ENCODE measurements at regions not wholly inside any gene's neighbourhood (a gene's known extent, or its start where the extent isn't known, plus 50 kb on each side); places are given as distances from the start of the nearest gene placed in this dataset.

DNA sequence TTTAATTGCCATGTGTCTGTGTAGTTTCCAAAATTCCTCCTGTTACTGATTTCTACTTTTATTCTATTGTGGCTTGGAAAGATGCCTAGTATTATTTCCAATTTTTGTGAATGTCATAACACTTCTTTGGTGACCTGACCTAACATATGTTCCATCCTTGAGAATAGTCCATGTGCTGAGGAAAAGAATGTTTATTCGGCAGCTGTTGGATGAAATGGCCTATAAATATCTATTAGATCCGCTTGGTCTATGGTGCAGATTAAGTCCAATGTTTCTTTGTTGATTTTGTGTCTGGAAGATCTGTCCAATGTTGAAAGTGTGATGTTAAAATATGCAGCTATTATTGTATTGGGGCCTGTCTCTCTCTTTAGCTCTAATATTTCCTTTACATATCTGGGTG, 219.2 kb upstream of the HDX start:
- no peaks in the 10 kb centered on the region for H3K4me1 ChIP-seq (ENCODE audit: control insufficient read depth in 2 of 2, insufficient read depth in 2 of 2, low read length in 2 of 2)
- no peak overlapping the region for H3K27ac ChIP-seq (ENCODE audit: low read depth in 1 of 2, low read length in 1 of 2)
- 97% methylated on average over 2 of the region's 2 CpGs for WGBS
- no peak for DNase-seq (ENCODE audit: low read depth in 6 of 9, low spot score in 9 of 9)
- H3K36me3 ChIP-seq (ENCODE audit: control insufficient read depth in 2 of 2, insufficient read depth in 2 of 2, low read length in 1 of 2) = no peaks in the 10 kb centered on the region
- H3K9me3 ChIP-seq (ENCODE audit: control insufficient read depth in 2 of 2, insufficient read depth in 1 of 2, low read length in 1 of 2) = no peaks in the 10 kb centered on the region
- H3K27me3 ChIP-seq (ENCODE audit: control insufficient read depth in 2 of 2, insufficient read depth in 1 of 2, low read length in 1 of 2) = no peaks in the 10 kb centered on the region
- H3K4me3 ChIP-seq (ENCODE audit: low read length in 2 of 2) = no peak overlapping the region

DNA sequence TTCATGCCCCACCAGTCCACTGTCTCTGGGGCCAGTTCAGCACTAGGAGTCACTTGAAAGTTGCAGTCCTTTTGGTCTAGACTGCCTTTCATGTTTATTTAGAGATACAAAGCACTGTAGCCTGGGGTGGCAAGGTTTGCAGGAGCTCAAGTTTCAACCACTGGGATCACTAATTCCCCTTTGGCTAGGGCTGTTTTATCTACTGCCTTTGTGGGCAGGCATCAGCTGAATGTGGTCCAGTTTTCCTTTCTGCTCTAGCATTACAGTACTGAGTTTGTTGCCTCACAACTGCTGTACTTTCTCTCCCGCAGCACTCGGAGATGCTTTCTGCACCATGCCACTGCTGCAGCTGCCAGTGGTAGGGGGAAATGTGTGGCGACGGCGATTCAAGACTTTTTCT, 222.3 kb upstream of the HDX start:
- 94% methylated on average over 5 of the region's 5 CpGs for WGBS
- no peaks in the 10 kb centered on the region for H3K36me3 ChIP-seq (ENCODE audit: control insufficient read depth in 2 of 2, insufficient read depth in 2 of 2, low read length in 1 of 2)
- no peak overlapping the region for H3K4me3 ChIP-seq (ENCODE audit: low read length in 2 of 2)
- DNase-seq (ENCODE audit: low read depth in 6 of 9, low spot score in 9 of 9) = no peak
- H3K27ac ChIP-seq (ENCODE audit: low read depth in 1 of 2, low read length in 1 of 2) = no peak overlapping the region
- no peaks in the 10 kb centered on the region for H3K27me3 ChIP-seq (ENCODE audit: control insufficient read depth in 2 of 2, insufficient read depth in 1 of 2, low read length in 1 of 2)
- no peaks in the 10 kb centered on the region for H3K4me1 ChIP-seq (ENCODE audit: control insufficient read depth in 2 of 2, insufficient read depth in 2 of 2, low read length in 2 of 2)
- H3K9me3 ChIP-seq (ENCODE audit: control insufficient read depth in 2 of 2, insufficient read depth in 1 of 2, low read length in 1 of 2) = no peaks in the 10 kb centered on the region

DNA sequence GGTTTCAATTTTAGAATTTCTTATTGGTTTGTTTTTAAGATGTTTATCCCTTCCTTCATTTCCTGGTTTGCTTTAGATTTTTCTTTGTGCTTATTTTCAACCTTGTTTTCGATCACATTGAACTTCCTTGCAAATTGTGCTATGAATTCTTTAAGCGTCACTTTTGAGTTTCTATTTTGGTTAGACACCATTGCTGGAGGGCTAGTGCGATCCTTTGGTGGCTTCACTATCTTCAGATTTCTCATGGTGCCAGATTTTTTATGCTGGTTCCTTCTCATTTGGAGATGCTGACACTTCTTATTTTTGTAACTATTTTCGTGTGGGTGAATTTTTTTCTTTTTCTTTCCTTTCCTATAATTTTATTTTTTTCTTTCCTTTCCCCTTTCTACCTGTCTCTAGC, 227.2 kb upstream of the HDX start:
- Histone ChIP-seq H3K4me3 (ENCODE audit: low read length in 2 of 2) (no peak overlapping the region), H3K9me3 (ENCODE audit: control insufficient read depth in 2 of 2, insufficient read depth in 1 of 2, low read length in 1 of 2) (no peaks in the 10 kb centered on the region)
- WGBS = 57% methylated on average over 4 of the region's 4 CpGs

DNA sequence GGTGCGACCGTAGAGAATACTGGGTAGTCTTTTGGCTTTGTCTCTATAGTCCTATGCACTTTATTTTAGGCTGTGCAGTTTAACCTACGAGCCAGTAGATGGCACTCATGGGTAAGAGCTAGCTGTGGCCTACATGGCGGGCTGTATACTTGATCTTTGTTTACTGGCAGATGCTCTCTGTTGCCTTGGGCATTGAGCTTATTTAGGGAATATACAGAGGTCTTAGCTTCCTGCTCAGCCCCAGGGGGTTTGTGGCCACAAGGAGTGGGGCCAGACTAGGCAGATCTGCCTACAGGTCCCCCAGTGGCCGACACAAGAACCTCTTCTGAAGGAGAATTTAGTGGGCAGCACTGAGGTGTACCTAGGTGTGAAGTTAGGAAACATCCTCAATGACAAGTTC, 227.6 kb upstream of the HDX start:
- no peaks in the 10 kb centered on the region for H3K27me3 ChIP-seq (ENCODE audit: control insufficient read depth in 2 of 2, insufficient read depth in 1 of 2, low read length in 1 of 2)
- H3K4me1 ChIP-seq (ENCODE audit: control insufficient read depth in 2 of 2, insufficient read depth in 2 of 2, low read length in 2 of 2) = no peaks in the 10 kb centered on the region
- DNase-seq (ENCODE audit: low read depth in 6 of 9, low spot score in 9 of 9) = peak in 6 of 9 donors; percentile 0 to 21 (median 2)
- H3K36me3 ChIP-seq (ENCODE audit: control insufficient read depth in 2 of 2, insufficient read depth in 2 of 2, low read length in 1 of 2) = no peaks in the 10 kb centered on the region
- no peak overlapping the region for H3K4me3 ChIP-seq (ENCODE audit: low read length in 2 of 2)
- H3K27ac ChIP-seq (ENCODE audit: low read depth in 1 of 2, low read length in 1 of 2) = no peak overlapping the region
- WGBS = 29% methylated on average over 5 of the region's 5 CpGs
- no peaks in the 10 kb centered on the region for H3K9me3 ChIP-seq (ENCODE audit: control insufficient read depth in 2 of 2, insufficient read depth in 1 of 2, low read length in 1 of 2)

More for the DNA sequence above, 227.2 kb upstream of the HDX start:
- H3K27ac ChIP-seq (ENCODE audit: low read depth in 1 of 2, low read length in 1 of 2) = no peak overlapping the region
- no peaks in the 10 kb centered on the region for H3K4me1 ChIP-seq (ENCODE audit: control insufficient read depth in 2 of 2, insufficient read depth in 2 of 2, low read length in 2 of 2)
- no peaks in the 10 kb centered on the region for H3K36me3 ChIP-seq (ENCODE audit: control insufficient read depth in 2 of 2, insufficient read depth in 2 of 2, low read length in 1 of 2)
- H3K27me3 ChIP-seq (ENCODE audit: control insufficient read depth in 2 of 2, insufficient read depth in 1 of 2, low read length in 1 of 2) = no peaks in the 10 kb centered on the region
- no peak for DNase-seq (ENCODE audit: low read depth in 6 of 9, low spot score in 9 of 9)

DNA sequence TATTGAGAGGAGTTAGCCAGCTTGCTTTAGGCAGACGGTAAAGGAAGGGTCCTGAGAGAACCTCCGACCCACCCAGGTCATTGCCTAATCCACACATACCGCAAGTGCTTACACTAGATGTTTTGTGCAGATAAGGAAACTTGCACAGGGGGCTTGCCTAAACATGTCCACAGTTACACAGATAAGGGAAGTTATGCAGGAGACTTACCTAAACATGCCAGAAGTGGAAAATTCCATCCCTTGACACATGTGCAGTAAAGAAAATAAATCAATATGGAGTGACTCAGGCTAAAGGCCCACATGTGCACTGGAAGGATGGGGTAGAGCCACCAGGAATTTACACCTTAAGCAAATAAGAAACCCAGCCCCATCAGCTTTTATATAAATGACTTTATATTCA, 232.8 kb upstream of the HDX start:
- H3K9me3 ChIP-seq (ENCODE audit: control insufficient read depth in 2 of 2, insufficient read depth in 1 of 2, low read length in 1 of 2) = no peaks in the 10 kb centered on the region
- H3K27ac ChIP-seq (ENCODE audit: low read depth in 1 of 2, low read length in 1 of 2) = no peak overlapping the region
- no peaks in the 10 kb centered on the region for H3K4me1 ChIP-seq (ENCODE audit: control insufficient read depth in 2 of 2, insufficient read depth in 2 of 2, low read length in 2 of 2)
- no peak overlapping the region for H3K4me3 ChIP-seq (ENCODE audit: low read length in 2 of 2)
- no peaks in the 10 kb centered on the region for H3K27me3 ChIP-seq (ENCODE audit: control insufficient read depth in 2 of 2, insufficient read depth in 1 of 2, low read length in 1 of 2)
- no peak for DNase-seq (ENCODE audit: low read depth in 6 of 9, low spot score in 9 of 9)
- WGBS = 33% methylated on average over 3 of the region's 3 CpGs
- no peaks in the 10 kb centered on the region for H3K36me3 ChIP-seq (ENCODE audit: control insufficient read depth in 2 of 2, insufficient read depth in 2 of 2, low read length in 1 of 2)

DNA sequence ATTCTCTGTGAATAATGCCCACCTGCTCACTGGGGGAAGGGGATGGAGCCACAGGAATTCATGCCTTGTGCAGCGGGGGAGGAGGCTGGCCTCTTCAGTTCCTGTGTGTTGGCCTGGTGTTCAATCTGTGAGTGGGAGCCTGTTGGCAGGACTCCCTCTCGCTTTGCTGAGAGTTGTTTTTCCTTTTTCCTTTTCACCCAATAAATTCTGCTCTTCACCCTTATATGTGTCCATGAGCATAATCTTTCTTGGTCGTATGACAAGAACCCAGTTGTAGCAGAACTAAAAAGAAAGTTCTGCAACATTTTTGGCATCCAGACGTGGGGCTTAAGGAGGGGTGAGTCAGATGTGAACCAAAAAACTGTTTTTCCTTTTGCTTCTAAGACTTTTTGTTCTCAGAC, 235.2 kb upstream of the HDX start:
- Histone ChIP-seq H3K27me3 (ENCODE audit: control insufficient read depth in 2 of 2, insufficient read depth in 1 of 2, low read length in 1 of 2) (no peaks in the 10 kb centered on the region), H3K36me3 (ENCODE audit: control insufficient read depth in 2 of 2, insufficient read depth in 2 of 2, low read length in 1 of 2) (no peaks in the 10 kb centered on the region), H3K4me1 (ENCODE audit: control insufficient read depth in 2 of 2, insufficient read depth in 2 of 2, low read length in 2 of 2) (no peaks in the 10 kb centered on the region), H3K9me3 (ENCODE audit: control insufficient read depth in 2 of 2, insufficient read depth in 1 of 2, low read length in 1 of 2) (no peaks in the 10 kb centered on the region), H3K27ac (ENCODE audit: low read depth in 1 of 2, low read length in 1 of 2) (no peak overlapping the region), H3K4me3 (ENCODE audit: low read length in 2 of 2) (no peak overlapping the region)
- WGBS = 88% methylated on average over 4 of the region's 4 CpGs
- DNase-seq (ENCODE audit: low read depth in 6 of 9, low spot score in 9 of 9) = no peak

DNA sequence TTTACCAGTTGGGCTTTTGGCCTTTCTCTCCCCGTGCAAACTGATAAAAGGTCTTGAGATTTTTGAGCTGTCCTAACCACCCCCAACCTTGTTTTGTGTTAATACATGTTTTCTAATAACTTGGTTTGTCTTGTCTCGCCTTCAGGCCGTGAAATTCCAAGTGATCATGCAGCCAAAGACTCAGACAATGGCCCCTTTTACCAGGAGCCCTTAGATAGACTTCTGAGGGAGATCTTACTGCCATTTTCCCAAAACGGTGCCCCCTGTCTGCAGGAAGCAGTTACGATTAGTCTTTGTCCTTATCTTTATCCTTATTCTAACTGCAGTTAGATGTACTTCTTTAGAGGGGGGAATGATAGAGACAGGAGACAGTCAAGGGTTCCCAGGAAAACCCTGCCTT, 245.3 kb upstream of the HDX start:
- Histone ChIP-seq H3K27me3 (ENCODE audit: control insufficient read depth in 2 of 2, insufficient read depth in 1 of 2, low read length in 1 of 2) (no peaks in the 10 kb centered on the region), H3K4me3 (ENCODE audit: low read length in 2 of 2) (no peak overlapping the region), H3K36me3 (ENCODE audit: control insufficient read depth in 2 of 2, insufficient read depth in 2 of 2, low read length in 1 of 2) (no peaks in the 10 kb centered on the region), H3K27ac (ENCODE audit: low read depth in 1 of 2, low read length in 1 of 2) (no peak overlapping the region), H3K9me3 (ENCODE audit: control insufficient read depth in 2 of 2, insufficient read depth in 1 of 2, low read length in 1 of 2) (no peaks in the 10 kb centered on the region), H3K4me1 (ENCODE audit: control insufficient read depth in 2 of 2, insufficient read depth in 2 of 2, low read length in 2 of 2) (no peaks in the 10 kb centered on the region)
- no peak for DNase-seq (ENCODE audit: low read depth in 6 of 9, low spot score in 9 of 9)
- 89% methylated on average over 5 of the region's 5 CpGs for WGBS

DNA sequence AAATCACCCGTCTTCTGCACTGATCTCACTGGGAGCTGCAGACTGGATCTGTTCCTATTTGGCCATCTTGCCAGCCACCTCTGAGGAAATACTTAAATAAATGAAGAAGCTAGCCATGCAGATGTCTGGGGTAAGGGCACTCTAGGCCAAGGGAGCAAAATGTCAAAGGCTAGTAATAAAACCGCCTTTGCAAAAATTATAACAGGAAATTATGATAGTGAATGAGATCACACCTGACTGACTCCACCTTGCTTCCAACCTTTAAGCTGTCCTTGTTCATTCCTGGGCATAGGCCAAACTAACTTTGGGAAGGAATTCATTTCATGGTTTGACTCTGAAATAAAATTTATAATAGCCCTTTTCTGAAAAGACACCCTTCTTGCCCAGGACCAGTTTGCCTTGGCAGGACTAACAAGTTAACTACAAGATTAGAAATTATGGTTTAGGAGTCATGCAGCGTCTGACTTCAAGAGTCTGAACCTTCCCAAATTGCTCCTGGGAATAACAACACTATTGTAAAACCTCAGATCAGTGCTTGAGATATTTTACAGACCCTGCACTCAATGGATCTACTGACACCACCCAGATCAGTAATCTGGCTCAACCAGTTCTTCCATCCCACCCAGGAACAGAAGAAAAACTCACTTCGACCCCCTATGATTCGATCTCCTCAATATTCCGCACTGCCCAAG, 246.9 kb upstream of the HDX start:
- Histone ChIP-seq H3K9me3 (ENCODE audit: control insufficient read depth in 2 of 2, insufficient read depth in 1 of 2, low read length in 1 of 2) (no peaks in the 10 kb centered on the region), H3K27ac (ENCODE audit: low read depth in 1 of 2, low read length in 1 of 2) (no peak overlapping the region), H3K36me3 (ENCODE audit: control insufficient read depth in 2 of 2, insufficient read depth in 2 of 2, low read length in 1 of 2) (no peaks in the 10 kb centered on the region), H3K27me3 (ENCODE audit: control insufficient read depth in 2 of 2, insufficient read depth in 1 of 2, low read length in 1 of 2) (no peaks in the 10 kb centered on the region), H3K4me1 (ENCODE audit: control insufficient read depth in 2 of 2, insufficient read depth in 2 of 2, low read length in 2 of 2) (no peaks in the 10 kb centered on the region), H3K4me3 (ENCODE audit: low read length in 2 of 2) (no peak overlapping the region)
- DNase-seq (ENCODE audit: low read depth in 6 of 9, low spot score in 9 of 9) = no peak
- WGBS = 90% methylated on average over 6 of the region's 6 CpGs

DNA sequence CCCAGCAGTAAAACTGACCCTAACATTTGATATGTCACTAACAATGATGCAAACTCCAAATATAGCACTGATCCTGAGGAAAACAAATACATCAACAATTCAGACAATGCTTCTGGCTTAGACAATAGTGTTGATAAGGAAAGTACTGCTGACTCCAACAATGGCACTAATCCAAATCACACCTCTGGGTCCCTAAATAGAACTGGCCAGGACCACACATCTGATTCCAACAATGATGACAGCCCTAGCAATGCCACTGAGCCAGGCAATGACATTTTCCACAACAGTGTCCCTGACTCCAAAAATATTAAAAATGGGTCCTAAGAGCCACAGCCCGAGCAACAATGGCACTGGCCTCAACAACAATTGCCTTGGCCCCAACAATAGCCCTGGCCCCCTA, 243.1 kb upstream of the APOOL start:
- 85% methylated on average over 1 of the region's 1 CpG for WGBS
- DNase-seq (ENCODE audit: low read depth in 6 of 9, low spot score in 9 of 9) = no peak
- Histone ChIP-seq H3K4me1 (ENCODE audit: control insufficient read depth in 2 of 2, insufficient read depth in 2 of 2, low read length in 2 of 2) (no peaks in the 10 kb centered on the region), H3K27ac (ENCODE audit: low read depth in 1 of 2, low read length in 1 of 2) (no peak overlapping the region), H3K27me3 (ENCODE audit: control insufficient read depth in 2 of 2, insufficient read depth in 1 of 2, low read length in 1 of 2) (no peaks in the 10 kb centered on the region), H3K4me3 (ENCODE audit: low read length in 2 of 2) (no peak overlapping the region), H3K36me3 (ENCODE audit: control insufficient read depth in 2 of 2, insufficient read depth in 2 of 2, low read length in 1 of 2) (no peaks in the 10 kb centered on the region), H3K9me3 (ENCODE audit: control insufficient read depth in 2 of 2, insufficient read depth in 1 of 2, low read length in 1 of 2) (no peaks in the 10 kb centered on the region)

DNA sequence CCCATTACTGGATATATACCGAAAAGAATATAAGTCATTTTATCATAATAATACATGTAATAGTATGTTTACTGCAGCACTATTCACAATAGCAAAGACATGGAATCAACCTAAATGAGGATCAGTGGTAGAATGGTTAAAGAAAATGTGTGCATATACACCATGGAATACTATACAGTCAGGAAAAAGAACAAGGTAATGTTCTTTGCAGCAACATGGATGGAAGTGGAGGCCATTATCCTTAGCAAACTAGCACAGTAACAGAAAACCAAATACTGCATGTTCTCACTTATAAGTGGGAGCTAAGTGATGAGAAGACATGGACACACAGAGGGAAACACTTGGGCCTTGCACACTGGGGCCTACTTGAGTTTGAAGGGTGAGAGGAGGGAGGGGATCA, 207.4 kb upstream of the APOOL start:
- DNase-seq (ENCODE audit: low read depth in 6 of 9, low spot score in 9 of 9) = no peak
- Histone ChIP-seq H3K36me3 (ENCODE audit: control insufficient read depth in 2 of 2, insufficient read depth in 2 of 2, low read length in 1 of 2) (no peaks in the 10 kb centered on the region), H3K4me1 (ENCODE audit: control insufficient read depth in 2 of 2, insufficient read depth in 2 of 2, low read length in 2 of 2) (no peaks in the 10 kb centered on the region), H3K27ac (ENCODE audit: low read depth in 1 of 2, low read length in 1 of 2) (no peak overlapping the region), H3K9me3 (ENCODE audit: control insufficient read depth in 2 of 2, insufficient read depth in 1 of 2, low read length in 1 of 2) (no peaks in the 10 kb centered on the region), H3K4me3 (ENCODE audit: low read length in 2 of 2) (no peak overlapping the region), H3K27me3 (ENCODE audit: control insufficient read depth in 2 of 2, insufficient read depth in 1 of 2, low read length in 1 of 2) (no peaks in the 10 kb centered on the region)
- WGBS = 100% methylated on average over 1 of the region's 1 CpG

Measured in thymus (tissue), 11 donors.